NOMO-1 treated with DMSO at 0.1 percent for 48 hours (cell line): ENCODE measurements at regions not wholly inside any gene's neighbourhood (a gene's known extent, or its start where the extent isn't known, plus 50 kb on each side); places are given as distances from the start of the nearest gene placed in this dataset.

Experiments used
- DNase-seq: peaks from one replicate; lab custom pipeline; 2025; ENCODE audit not compliant: unreplicated experiment; lab: John Stamatoyannopoulos, UW

DNA sequence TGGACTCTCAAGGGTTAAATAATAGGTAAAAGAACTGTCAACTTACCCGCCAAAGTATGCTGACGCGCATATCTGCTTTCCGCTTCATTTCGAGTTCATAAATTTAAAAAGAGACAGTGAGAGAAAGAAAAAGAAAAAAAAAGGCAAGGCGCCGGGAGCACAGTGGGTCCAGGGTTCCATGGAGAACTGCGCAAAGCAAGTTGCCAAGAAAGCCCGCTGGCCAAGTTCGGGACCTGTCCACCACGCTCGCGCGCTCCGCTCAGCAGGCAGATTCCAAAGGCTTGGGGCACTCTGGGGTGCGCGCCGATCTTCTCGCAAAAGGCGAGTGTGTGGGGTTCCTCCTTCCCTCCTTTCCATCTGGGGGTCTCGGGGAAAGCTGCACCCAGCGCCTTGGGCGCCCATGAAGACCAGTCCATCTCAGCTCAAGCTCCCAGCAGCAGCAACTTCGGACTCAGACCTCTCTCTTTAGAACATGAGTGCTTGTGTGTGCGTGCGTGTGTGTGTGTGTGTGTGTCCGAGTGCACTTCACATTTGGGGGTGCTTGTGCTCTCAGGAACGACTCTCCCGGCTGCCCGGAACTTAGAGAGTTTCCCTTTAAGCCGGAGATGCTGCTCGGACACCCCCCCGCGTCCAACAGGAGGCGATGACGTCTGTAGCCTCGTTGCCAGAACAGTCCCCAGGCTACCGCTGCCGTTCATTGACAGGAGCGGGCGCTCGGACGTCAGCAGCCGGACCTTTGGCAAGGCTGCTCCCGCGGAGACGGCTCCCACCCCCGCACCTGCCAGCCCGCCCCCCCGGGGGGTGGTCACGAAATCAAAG is 180.0 kb downstream of the TBXT start:
- no peak for DNase-seq

DNA sequence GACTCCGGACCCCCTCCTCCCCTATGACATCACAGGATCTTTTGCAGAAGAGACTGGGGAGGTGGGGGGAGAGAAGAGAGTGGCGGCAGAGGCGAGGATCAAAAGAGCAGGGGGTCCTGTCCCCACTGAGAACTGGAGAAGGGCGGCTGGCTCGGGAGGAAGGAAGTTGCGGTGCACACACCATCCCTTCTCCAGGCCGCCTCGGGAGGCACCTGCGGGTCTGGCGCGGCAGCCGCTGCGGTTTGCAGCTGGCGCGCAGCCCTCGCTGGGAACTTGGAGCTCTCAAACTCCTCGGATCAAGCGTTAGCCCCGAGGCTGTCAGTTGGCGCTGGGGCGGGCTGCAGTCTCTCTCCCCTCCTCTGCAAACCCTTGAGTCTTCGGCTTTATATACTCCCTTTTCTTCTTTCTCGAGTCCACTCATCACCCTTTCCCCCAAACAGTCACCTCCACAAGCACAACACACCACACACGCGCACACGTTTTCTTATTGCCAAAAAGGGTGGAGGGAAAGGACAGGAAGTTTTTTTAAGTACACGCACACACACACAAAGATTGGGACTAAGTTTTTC is 180.7 kb downstream of the TBXT start:
- no peak for DNase-seq

DNA sequence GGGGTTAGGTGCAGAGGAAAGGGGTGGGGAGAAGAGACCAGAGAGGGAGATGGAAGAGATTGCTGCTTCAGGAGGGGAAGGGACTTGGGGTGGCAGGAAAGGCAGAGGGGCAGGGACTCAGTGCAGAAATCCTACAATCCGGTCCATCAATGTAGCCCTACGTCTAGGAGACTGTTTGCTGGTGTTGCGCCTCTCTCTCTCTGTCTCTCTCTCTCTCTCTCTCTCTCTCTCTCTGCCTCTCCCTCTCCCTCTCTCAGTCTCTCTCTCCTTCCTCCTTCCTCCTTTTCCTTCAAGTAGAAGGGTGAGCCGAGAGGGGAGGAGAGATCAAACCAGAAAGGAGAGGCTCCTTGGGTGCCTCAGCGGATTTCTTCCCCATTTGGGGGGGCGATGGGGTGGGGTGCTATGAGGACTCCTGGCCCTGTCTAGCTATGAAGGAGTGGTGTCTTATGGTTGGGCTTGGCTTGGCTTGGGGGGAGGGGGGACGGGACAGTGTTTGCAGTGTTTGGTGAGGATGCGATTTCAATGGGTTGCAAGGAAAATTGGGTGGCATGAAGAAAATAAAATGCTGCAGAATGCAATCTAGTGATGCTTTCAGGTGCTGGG is 181.2 kb downstream of the TBXT start:
- no peak for DNase-seq

DNA sequence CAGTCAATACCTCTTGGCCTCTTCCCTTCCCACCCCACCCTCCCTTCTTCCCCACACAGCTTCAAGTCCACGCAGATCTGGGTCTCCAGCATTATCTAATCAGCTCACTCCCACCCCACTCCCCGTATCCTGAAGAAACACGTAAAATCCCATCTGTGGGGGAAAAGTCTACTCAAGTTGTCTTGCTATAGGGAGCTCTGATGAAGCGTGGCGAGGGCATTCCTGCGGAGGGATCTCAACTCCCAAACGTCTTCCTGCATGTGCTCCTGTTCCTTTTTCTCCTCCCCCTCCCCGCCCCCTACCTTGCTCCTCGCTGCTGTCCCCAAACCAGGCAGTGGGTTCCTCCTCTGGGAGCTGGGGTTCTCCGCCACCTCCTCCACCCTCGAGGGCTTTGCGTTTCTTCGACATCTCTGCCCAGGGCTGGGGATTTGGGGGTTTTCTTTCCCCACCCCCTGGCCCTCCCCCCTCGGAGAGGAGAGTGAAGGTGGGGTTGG is 181.8 kb downstream of the TBXT start:
- no peak for DNase-seq

DNA sequence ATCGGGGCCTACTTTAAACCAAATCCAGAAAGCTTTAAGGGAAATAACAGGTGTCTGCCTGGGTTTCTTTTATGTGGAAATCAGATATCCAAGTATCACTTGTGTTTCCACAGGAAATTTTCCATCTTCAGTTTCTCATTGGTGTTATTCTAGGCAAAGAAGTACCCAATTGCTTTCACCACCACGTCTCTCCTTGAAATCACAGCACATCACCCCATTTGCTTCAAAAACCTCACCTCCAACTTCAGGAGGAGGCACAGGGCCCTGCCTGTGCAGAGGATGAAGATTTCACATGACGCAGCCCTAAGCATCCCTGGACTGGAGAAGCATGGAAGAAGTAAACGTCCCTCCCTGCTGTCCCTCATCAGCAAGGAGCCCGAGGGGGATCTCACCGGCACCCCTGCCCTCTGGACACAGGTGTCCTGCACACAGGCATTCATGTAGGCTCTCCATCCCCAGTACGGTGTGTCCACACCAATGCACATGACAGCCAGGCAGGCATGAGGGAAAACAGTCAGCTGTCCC is 182.3 kb downstream of the TBXT start:
- DNase-seq, result no peak

DNA sequence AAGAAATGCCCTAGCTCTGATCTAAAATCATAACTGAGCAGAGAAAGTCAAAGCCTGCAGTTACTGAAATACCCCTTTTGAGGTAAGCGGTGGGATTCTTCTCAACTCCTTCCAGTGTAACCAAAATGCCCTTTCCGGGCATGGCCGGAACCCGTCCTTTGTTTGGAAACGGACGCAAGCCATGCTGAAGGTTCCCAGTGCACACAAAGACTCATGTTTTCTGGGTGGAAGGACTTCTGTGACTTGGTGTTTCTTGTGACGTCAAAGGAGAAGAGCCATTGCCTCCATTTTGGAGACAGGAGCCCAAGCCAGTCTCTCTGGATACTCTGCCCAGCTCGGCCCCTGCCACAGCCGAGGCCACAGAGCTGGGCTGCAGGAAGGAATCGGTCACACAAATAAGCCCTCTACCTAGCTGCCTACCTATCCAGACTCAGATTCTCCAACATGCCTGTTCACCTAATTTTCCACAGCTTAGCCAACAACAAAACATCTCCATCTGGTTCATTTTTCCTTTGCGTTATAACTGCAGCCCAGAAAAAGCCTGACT is 182.8 kb downstream of the TBXT start:
- no peak for DNase-seq

DNA sequence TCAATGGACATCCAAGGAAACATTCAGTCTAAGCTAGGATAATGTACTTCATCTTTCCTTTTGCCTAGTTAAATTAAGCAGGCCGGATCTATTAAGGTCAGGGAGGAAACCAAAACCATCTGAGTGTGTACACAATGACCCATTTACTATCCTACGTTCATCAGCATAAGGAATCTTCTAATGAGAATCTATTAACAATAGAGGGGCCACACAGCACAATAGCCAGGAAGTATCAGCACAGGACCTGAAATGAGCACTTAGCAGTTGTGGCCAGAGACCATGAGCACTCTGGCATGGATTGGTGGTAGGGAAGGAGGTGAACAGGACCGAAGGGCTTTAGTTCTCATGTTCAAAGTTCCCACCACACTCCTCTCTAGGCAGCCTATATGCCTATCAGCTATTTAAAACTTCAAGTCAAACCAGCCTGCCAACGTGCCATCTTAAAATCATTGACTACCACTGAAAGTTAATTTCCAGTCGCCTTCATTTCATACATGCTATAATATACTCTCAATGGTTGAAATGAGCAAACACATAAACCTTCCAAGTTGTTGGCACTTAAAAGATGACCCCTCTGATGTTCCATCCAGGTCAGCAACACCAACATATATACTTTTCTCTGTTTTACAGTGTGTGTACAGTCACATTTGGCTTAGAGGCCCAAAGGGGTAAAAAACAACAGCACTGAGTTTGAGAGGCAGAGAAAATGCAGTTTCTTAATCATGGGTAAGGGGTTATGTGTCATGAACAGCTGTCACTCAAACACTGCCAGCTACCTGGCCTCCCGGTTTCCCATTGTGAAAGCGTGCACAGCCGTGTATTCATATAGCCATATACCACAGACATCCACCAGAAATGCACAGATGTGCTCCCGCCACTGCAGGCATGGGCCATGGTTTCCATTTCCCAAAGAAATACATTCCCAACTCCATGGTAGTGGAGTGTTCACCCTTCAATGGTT is 184.3 kb downstream of the TBXT start:
- DNase-seq, result no peak

DNA sequence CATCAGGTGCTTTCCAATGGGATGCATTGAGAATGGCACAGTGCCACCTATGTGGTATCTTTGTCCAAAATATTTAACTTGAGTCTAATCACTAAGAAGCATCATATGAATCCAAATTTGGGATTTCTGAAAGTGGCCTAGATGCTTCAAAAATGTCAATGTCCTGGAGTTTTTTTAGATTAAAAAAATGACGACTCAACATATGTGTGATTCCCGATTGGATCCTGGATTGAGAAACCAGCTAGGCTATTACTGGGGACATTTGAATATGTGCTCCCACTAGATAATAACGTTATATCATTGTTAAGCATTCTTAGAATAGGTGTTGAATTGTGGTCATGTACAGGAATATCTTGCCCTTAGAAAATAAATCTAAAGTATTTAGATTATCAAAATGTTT is 189.2 kb downstream of the TBXT start:
- DNase-seq, result no peak

DNA sequence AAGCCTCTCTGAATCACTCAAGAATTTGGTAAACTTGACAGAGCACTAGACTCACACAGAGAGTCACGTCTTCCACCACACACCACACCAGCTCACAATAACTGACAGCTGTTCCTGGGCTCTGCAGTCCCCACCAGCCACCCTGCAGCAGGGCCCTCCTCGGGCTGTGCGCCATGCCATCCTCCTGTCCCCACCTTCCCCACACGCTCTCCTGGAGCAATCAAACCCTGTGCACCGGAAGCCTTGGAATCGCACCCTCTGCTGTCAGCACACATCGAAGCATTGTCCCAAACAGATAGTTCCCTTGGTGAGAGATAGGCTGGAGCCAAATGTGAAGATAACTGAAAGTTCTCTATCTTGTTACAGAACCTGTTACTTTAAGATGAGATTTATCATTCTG is 191.0 kb downstream of the TBXT start:
- DNase-seq, result no peak

DNA sequence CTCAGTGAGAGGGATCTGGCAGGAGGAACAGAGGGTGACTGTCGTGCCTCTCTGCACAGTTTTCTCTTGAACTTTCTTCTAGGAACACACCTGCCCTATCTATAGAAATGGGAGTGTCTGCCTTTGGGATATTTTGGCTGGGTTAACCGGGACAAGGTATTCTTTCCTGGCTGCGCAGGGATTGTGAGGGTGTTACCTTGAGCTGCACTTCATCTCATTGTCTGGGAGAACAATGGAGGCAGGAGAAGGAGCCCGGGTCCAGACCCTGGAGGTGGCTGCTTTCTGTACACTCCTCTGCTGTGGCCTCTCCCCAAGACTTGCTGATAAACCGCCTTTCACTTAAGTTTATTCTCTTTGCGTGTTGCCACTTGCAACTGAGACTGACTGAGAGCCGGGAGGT is 192.8 kb downstream of the TBXT start:
- no peak for DNase-seq

DNA sequence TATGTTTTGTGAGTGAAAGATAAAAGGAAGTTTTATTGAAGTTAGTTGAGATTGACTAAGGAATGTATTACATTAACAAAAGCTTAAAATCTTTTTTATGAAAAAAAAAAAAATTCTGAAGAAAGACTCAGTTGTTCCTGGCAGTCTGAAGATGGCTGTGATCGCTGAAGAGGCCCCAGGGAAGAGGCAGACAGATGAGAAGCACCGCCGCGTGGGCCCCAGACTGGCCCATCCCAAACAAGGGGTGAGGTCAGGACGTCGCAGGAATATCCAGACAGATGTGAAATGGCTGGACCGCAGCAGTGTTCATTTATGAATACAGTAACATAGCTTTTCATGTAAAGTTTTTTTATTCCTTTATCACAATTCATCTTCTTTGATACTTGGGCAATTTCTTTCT is 194.2 kb downstream of the TBXT start:
- no peak for DNase-seq

DNA sequence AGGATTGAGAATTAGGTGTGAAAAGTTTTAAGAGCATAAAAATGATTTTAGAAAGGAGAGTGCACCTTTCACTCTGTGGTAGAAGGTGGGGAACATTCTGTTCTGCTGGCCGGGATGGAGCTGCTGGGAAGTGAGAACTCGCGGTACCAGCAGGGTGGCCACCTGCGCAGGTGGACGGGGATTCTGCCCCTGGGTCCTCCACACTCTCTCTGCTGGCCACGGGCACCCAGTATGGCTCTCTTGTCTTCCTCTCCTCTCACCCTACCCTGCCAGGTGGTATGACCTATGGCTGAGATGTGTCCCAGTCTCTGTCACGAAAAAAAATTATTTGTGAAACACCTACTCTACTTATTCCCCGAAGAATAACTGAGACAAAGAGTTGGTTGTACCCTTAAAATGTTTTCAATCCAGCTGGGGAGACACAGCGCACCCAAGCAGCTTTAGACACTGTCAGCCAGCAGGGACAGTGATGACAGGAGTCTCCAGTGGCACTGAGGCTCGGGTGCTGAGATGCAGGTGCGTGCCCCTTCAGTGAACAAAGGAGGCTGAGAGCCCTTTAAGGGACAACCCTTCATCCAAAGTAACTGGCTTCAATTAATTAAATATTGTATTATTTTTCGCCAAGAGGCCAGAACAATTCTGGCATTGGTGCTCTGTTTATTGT is 195.4 kb downstream of the TBXT start:
- no peak for DNase-seq

DNA sequence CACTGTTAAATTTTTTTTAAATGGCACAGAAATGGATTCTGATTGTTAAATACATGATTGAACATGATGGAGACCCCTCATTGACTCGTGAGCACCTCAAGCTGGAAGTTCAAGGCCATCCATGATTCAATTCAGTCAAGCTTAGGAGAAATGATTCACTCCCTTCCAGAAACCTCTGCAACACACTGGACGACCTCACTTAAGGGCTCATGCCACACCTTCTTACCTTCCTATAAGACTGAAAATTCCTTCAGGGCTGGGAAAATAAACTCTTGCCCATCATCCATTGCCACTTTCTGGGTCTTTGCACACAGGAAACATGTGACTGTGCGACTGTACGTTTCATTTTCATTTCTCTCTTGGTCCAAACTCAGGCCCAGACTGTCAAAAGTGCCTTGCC is 196.4 kb downstream of the TBXT start:
- DNase-seq, result no peak

DNA sequence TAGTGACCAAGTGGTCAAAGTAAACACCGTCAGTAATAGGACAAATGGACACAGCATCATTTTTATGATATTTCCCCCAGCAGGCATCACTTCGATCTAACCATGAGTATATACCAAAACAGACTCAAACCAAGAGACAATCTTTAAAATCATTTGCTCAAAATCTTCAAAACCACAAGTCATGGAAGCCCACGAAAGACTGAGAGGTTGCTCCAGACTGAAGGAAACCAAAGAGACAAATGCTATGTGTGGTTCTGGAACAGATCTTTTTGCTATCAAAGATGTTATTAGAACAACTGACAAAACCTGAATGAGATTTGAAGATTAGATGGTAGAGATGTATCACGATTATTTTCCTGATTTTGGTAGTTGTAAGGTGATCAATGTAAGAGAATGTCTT is 197.7 kb downstream of the TBXT start:
- no peak for DNase-seq

DNA sequence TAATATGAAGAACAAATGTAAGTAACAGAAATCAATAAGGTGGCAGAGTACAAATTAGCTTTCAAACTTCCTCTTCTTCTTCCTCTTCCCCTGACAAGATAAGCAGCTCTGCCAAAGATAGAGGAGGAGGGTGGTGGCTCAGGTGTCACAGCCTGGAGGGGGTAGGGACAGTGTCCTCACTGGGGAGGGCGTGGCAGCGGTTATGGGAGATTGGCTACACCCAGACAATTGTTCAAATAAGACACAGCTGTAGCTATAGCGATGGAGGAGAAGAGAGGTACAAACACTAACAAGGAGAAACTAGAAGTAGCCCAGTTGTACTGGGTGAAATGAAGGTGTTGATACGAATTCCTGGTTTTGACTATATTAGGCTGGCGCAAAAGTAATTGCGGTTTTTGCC is 198.5 kb downstream of the TBXT start:
- DNase-seq, result no peak

DNA sequence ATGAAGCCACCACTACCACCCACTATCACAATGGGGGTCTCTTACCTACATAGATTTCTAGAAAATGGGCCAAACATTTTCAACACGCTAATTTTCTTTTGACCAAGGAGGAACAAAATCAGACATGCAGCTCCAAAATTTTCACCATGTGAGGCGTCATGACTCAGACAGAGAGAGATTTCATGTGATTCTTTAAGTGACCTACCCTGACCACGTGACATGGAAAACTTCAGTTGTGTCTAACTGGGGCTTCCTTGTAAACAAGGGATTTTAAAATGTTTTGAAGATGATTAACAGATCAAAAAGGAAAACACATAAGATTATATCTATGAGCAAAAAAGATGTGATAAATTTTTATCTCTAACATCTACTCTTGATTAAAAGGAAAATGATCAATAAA is 199.2 kb downstream of the TBXT start:
- no peak for DNase-seq

DNA sequence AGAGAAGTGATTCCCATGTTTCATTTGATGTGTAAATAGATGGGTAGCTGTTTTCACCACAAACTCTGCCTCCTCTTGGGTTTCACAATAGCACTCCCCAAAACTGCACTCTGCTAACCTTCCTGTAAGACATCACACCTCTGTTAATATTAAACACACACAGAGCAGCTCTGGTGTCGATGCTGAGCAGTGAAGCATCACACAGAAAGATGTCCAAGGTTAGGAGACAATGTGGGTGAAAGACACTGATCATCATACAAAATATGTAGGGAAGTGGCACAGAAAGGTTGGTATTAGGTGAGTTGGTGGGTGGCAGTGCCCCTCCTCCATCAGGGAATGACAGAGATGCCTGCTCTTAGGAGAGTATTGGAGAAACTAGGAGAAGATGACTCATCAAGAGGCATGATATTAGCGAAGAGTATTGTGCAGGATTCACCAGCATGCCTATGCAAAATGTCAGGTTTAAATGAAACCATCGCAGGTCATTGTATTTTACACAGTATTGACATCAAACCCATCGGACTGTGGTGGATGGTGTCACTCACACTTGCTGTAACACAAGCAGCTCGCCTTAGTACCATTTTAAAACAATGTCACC is 199.7 kb downstream of the TBXT start:
- no peak for DNase-seq

DNA sequence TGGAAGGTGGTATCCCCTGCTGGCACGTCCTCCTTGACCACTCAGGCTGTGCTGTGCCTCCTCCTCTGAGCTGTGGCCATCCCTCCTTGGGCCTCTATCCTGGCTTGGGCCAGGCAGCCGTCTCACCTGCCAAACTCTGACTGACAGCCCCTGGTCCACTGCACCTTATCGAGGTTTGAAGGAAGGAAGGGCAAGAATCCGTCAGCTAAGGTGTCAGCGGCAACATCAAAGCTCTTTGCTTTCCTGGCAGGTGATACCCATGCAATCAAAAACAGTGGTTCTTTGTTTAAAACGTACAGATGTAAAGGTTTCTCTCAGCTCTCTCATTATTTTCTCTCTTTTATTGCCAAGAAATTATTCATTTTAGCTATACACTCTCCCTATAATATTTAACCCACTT is 203.9 kb downstream of the TBXT start:
- DNase-seq, result no peak

DNA sequence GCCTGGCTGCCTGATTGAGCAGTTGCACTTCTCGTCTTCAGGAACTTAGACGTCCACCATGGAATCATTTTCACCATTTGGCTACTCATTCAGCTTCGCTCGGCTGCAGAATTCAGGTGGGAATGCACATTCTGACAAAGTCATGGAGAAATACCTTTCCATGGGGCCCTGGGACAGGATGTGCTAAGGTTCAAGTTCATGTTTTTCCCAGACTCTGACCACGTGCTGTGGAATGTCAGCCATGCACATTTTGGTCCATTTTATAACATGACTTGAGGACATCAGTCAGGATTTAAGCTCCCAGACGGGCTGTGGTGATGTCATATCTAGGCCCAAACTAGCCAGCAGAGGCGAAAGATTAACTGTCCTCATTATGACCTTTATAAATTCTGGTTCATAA is 205.3 kb downstream of the TBXT start:
- DNase-seq, result no peak

DNA sequence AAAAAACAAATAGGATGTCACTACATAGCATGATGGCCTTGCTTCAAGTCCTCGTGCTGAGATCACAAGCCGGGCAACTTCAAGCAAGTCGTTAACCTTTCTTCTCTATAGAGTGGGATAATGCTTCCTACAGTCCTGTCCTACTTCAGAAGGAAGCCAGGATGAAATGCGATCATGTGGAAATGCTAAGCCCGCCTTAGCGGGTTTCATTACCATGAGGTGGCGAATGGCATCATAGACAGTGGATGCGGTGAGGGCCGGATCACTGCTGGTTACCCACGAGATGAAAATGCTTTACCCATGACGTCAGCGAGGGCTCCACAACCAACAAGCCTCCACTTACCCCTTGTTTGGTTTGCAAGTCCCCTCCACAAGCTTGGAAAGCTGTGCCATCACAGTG is 206.4 kb downstream of the TBXT start:
- DNase-seq, result no peak
